ENCODE measurements at regions not wholly inside any gene's neighbourhood (a gene's known extent, or its start where the extent isn't known, plus 50 kb on each side); places are given as distances from the start of the nearest gene placed in this dataset.

- no peak overlapping the region for H3K4me3 Mint-ChIP-seq
- ChIA-PET CTCF (no interaction called here), POLR2A (no interaction called here)
- H3K27me3 Mint-ChIP-seq = no peaks in the 10 kb centered on the region
- intact Hi-C loops (cut with micrococcal nuclease) = no loop called here
- no peak overlapping the region for H3K27ac Mint-ChIP-seq
- no peaks in the 10 kb centered on the region for H3K36me3 Mint-ChIP-seq (ENCODE audit: low read depth)
- ATAC-seq (ENCODE audit: low read depth) (no peak), DNase-seq (no peak)
- TF ChIP-seq CTCF (IDR thresholded peaks at IDR 0.05) = no peak
- H3K9me3 Mint-ChIP-seq = no peaks in the 10 kb centered on the region
- H3K4me1 Mint-ChIP-seq = no peaks in the 10 kb centered on the region
Measured at GRCh38 chr4:147421456-147421855, 59.4 kb upstream of the EDNRA start.

DNA sequence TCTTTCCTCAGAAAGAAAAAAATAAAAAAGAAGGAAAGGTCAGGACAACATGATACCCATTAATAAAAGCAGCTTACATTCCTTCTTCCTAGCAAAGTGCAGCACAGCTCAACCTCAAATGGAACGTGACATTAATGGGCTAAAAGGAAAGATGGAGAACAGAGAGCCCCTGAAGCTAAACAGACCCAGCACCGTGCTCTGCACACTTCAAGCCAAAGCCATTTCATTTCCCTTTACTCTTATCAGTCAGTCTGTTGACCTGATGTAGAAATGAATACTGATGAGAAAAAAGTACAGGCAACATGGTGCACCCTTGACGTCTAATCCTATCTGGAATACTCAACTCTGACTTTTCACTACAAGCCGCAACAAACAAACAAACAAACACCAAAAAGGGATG lies 57.7 kb upstream of the EDNRA start:
- no peaks in the 10 kb centered on the region for H3K27me3 Mint-ChIP-seq
- no peak for DNase-seq
- POLR2A ChIA-PET = no interaction called here
- H3K4me3 Mint-ChIP-seq = no peak overlapping the region
- no peaks in the 10 kb centered on the region for H3K9me3 Mint-ChIP-seq
- CTCF ChIA-PET = no interaction called here
- intact Hi-C loops (cut with micrococcal nuclease) = no loop called here
- no peak overlapping the region for H3K27ac Mint-ChIP-seq
- H3K4me1 Mint-ChIP-seq = no peaks in the 10 kb centered on the region
- no peaks in the 10 kb centered on the region for H3K36me3 Mint-ChIP-seq (ENCODE audit: low read depth)
- ATAC-seq (ENCODE audit: low read depth) = no peak
- TF ChIP-seq CTCF (IDR thresholded peaks at IDR 0.05) = no peak

GRCh38 chr4:147425019-147425418 lies 55.9 kb upstream of the EDNRA start:
- Mint-ChIP-seq H3K36me3 (ENCODE audit: low read depth) (no peaks in the 10 kb centered on the region), H3K27me3 (no peaks in the 10 kb centered on the region), H3K4me3 (no peak overlapping the region), H3K4me1 (no peaks in the 10 kb centered on the region), H3K27ac (no peak overlapping the region), H3K9me3 (no peaks in the 10 kb centered on the region)
- intact Hi-C loops (cut with micrococcal nuclease) = no loop called here
- no peak for ATAC-seq (ENCODE audit: low read depth)
- DNase-seq = no peak
- ChIA-PET CTCF (no interaction called here), POLR2A (no interaction called here)
- no peak for TF ChIP-seq CTCF (IDR thresholded peaks at IDR 0.05)

DNA sequence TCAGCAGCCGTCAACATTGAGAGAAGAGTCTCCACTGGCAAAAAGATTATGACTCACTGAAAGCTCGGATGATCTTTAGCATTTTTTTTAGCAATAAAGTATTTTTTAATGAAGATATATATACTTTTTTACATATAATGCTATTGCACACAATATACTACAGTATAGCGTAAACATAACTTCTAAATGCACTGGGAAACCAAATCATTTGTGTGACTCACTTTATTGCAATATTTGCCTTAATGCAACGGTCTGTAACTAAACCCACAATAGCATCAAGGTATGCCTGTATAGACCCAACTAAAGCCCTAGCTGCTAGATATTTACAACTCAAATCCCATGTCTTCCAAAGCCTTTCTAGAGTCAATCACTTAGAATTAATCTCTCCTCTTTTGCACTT lies 52.3 kb upstream of the EDNRA start:
- ATAC-seq (ENCODE audit: low read depth) = no peak
- no peak for TF ChIP-seq CTCF (IDR thresholded peaks at IDR 0.05)
- intact Hi-C loops (cut with micrococcal nuclease) = no loop called here
- Mint-ChIP-seq H3K36me3 (ENCODE audit: low read depth) (no peaks in the 10 kb centered on the region), H3K27ac (no peak overlapping the region), H3K27me3 (no peaks in the 10 kb centered on the region), H3K9me3 (peaks cover 4% of the 10 kb centered on the region), H3K4me1 (no peaks in the 10 kb centered on the region), H3K4me3 (no peak overlapping the region)
- ChIA-PET CTCF (no interaction called here), POLR2A (no interaction called here)
- DNase-seq = no peak

GRCh38 chr4:147430111-147430510 lies 50.8 kb upstream of the EDNRA start:
- H3K9me3 Mint-ChIP-seq = peaks cover 4% of the 10 kb centered on the region
- no peak overlapping the region for H3K27ac Mint-ChIP-seq
- DNase-seq (no peak), ATAC-seq (ENCODE audit: low read depth) (no peak)
- H3K36me3 Mint-ChIP-seq (ENCODE audit: low read depth) = no peaks in the 10 kb centered on the region
- CTCF ChIA-PET = no interaction called here
- TF ChIP-seq CTCF (IDR thresholded peaks at IDR 0.05) = no peak
- H3K27me3 Mint-ChIP-seq = no peaks in the 10 kb centered on the region
- H3K4me3 Mint-ChIP-seq = no peak overlapping the region
- intact Hi-C loops (cut with micrococcal nuclease) = no loop called here
- no peaks in the 10 kb centered on the region for H3K4me1 Mint-ChIP-seq
- POLR2A ChIA-PET = no interaction called here
